ENCODE measurements at regions not wholly inside any gene's neighbourhood (a gene's known extent, or its start where the extent isn't known, plus 50 kb on each side); places are given as distances from the start of the nearest gene placed in this dataset.

GRCh38 chr10:9709849-9710248, 1307.8 kb upstream of the CELF2 start:
- Histone ChIP-seq H3K4me3 (ENCODE audit: insufficient read depth, low read length, poor library complexity, severe bottlenecking) (no peak overlapping the region), H3K9me3 (ENCODE audit: insufficient read depth, low read length) (no peaks in the 10 kb centered on the region), H2AFZ (ENCODE audit: low read depth, low read length, severe bottlenecking) (no peak overlapping the region), H3K9ac (ENCODE audit: low read length) (no peak overlapping the region), H3K27me3 (ENCODE audit: low read length) (no peaks in the 10 kb centered on the region), H3K36me3 (ENCODE audit: low read length) (no peaks in the 10 kb centered on the region), H3K27ac (ENCODE audit: low read depth, low read length) (no peak overlapping the region), H3K4me2 (ENCODE audit: low read depth, low read length, poor library complexity, severe bottlenecking) (no peak overlapping the region), H4K20me1 (ENCODE audit: low read depth, low read length) (no peaks in the 10 kb centered on the region), H3K9me2 (replicated peaks; ENCODE audit: insufficient read depth, low read length) (no peaks in the 10 kb centered on the region), H3F3A (ENCODE audit: insufficient read depth) (no peaks in the 10 kb centered on the region), H3K79me2 (ENCODE audit: insufficient read depth, low read length) (no peaks in the 10 kb centered on the region)
- no peak for TF ChIP-seq CTCF (IDR thresholded peaks at IDR 0.05; ENCODE audit: insufficient read depth, low read length, poor library complexity, severe bottlenecking)
- no peak for TF ChIP-seq EZH2phosphoT487 (conservative IDR thresholded peaks at IDR 0.05; ENCODE audit: low read length)

DNA sequence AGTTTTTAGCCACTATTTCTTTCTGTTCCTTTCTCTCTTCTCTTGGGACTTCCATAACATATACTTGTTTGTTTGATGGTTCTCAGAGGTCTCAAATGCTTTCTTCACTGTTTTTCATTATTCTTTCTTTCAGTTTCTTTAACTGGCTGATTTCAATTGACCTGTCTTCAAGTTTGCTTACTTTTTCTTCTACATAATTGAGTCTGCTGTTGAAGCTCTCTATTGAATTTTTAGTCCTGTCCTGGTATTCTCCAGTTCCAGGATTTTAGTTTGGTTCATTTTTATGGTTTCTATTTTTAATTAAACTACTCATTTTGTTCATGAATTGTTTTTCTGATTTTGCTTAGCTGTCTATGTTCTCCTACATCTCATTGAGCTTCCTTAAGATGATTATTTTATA, 1305.3 kb upstream of the CELF2 start:
- H3K9me2 ChIP-seq (replicated peaks; ENCODE audit: insufficient read depth, low read length), result no peaks in the 10 kb centered on the region
- no peaks in the 10 kb centered on the region for H3K36me3 ChIP-seq (ENCODE audit: low read length)
- no peak for TF ChIP-seq CTCF (IDR thresholded peaks at IDR 0.05; ENCODE audit: insufficient read depth, low read length, poor library complexity, severe bottlenecking)
- no peak for TF ChIP-seq EZH2phosphoT487 (conservative IDR thresholded peaks at IDR 0.05; ENCODE audit: low read length)
- H3K79me2 ChIP-seq (ENCODE audit: insufficient read depth, low read length), result no peaks in the 10 kb centered on the region
- H3K4me3 ChIP-seq (ENCODE audit: insufficient read depth, low read length, poor library complexity, severe bottlenecking), result no peak overlapping the region
- no peak overlapping the region for H3K4me2 ChIP-seq (ENCODE audit: low read depth, low read length, poor library complexity, severe bottlenecking)
- no peak overlapping the region for H2AFZ ChIP-seq (ENCODE audit: low read depth, low read length, severe bottlenecking)
- H3K27me3 ChIP-seq (ENCODE audit: low read length), result no peaks in the 10 kb centered on the region
- H4K20me1 ChIP-seq (ENCODE audit: low read depth, low read length), result no peaks in the 10 kb centered on the region
- H3F3A ChIP-seq (ENCODE audit: insufficient read depth), result no peaks in the 10 kb centered on the region
- no peak overlapping the region for H3K27ac ChIP-seq (ENCODE audit: low read depth, low read length)
- no peaks in the 10 kb centered on the region for H3K9me3 ChIP-seq (ENCODE audit: insufficient read depth, low read length)
- H3K9ac ChIP-seq (ENCODE audit: low read length), result no peak overlapping the region

DNA sequence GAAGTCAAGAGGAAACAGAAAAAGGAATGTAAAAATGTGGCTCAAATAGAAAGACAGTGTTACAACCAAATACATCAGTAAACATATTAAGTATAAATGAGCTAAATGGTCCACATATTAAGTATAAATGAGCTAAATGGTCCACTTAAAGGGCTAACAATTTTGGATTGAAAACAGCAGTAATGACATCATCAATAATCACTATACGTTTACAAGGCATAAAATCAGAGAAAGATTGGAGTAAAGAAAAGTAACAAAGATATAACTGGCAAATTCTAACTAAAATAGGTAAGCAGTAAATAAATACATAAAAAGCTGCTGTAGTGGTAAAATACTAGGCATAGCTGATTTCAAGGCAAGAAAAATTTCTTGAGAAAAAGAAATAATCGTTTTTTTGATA, 1298.4 kb upstream of the CELF2 start:
- no peak overlapping the region for H3K27ac ChIP-seq (ENCODE audit: low read depth, low read length)
- H3F3A ChIP-seq (ENCODE audit: insufficient read depth), result no peaks in the 10 kb centered on the region
- no peaks in the 10 kb centered on the region for H3K9me2 ChIP-seq (replicated peaks; ENCODE audit: insufficient read depth, low read length)
- no peak overlapping the region for H2AFZ ChIP-seq (ENCODE audit: low read depth, low read length, severe bottlenecking)
- H3K36me3 ChIP-seq (ENCODE audit: low read length), result no peaks in the 10 kb centered on the region
- no peaks in the 10 kb centered on the region for H3K27me3 ChIP-seq (ENCODE audit: low read length)
- H4K20me1 ChIP-seq (ENCODE audit: low read depth, low read length), result no peaks in the 10 kb centered on the region
- H3K79me2 ChIP-seq (ENCODE audit: insufficient read depth, low read length), result no peaks in the 10 kb centered on the region
- no peak overlapping the region for H3K9ac ChIP-seq (ENCODE audit: low read length)
- H3K4me3 ChIP-seq (ENCODE audit: insufficient read depth, low read length, poor library complexity, severe bottlenecking), result no peak overlapping the region
- TF ChIP-seq CTCF (IDR thresholded peaks at IDR 0.05; ENCODE audit: insufficient read depth, low read length, poor library complexity, severe bottlenecking) (no peak), EZH2phosphoT487 (conservative IDR thresholded peaks at IDR 0.05; ENCODE audit: low read length) (no peak)
- H3K4me2 ChIP-seq (ENCODE audit: low read depth, low read length, poor library complexity, severe bottlenecking), result no peak overlapping the region
- no peaks in the 10 kb centered on the region for H3K9me3 ChIP-seq (ENCODE audit: insufficient read depth, low read length)

DNA sequence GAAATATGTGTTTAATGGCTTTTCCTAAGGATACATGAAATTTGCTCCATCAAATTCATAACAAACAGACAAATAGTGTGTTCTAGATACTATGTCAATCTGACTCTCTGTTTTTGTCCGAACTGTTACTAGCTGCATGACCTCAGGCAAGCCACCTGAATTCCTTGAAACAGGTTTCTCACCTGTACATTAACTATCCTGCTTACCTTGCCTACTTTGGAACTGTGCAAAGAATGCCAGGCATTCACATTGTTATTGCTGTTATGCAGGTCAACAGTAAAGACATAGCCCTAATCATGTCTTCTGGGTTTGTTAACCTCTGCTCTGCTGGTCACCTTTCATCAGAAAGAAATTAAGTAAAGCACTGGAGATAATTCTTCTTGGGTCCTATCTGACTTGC, 1283.9 kb upstream of the CELF2 start:
- Histone ChIP-seq H3F3A (ENCODE audit: insufficient read depth) (no peaks in the 10 kb centered on the region), H3K27ac (ENCODE audit: low read depth, low read length) (no peak overlapping the region), H3K9me3 (ENCODE audit: insufficient read depth, low read length) (no peaks in the 10 kb centered on the region), H3K4me3 (ENCODE audit: insufficient read depth, low read length, poor library complexity, severe bottlenecking) (no peak overlapping the region), H3K9ac (ENCODE audit: low read length) (no peak overlapping the region), H3K4me2 (ENCODE audit: low read depth, low read length, poor library complexity, severe bottlenecking) (no peak overlapping the region), H4K20me1 (ENCODE audit: low read depth, low read length) (no peaks in the 10 kb centered on the region), H3K9me2 (replicated peaks; ENCODE audit: insufficient read depth, low read length) (no peaks in the 10 kb centered on the region), H3K27me3 (ENCODE audit: low read length) (no peaks in the 10 kb centered on the region), H3K79me2 (ENCODE audit: insufficient read depth, low read length) (no peaks in the 10 kb centered on the region), H3K36me3 (ENCODE audit: low read length) (no peaks in the 10 kb centered on the region), H2AFZ (ENCODE audit: low read depth, low read length, severe bottlenecking) (no peak overlapping the region)
- no peak for TF ChIP-seq CTCF (IDR thresholded peaks at IDR 0.05; ENCODE audit: insufficient read depth, low read length, poor library complexity, severe bottlenecking)
- TF ChIP-seq EZH2phosphoT487 (conservative IDR thresholded peaks at IDR 0.05; ENCODE audit: low read length), result no peak
